PC-9 (cell line): ENCODE measurements at regions not wholly inside any gene's neighbourhood (a gene's known extent, or its start where the extent isn't known, plus 50 kb on each side); places are given as distances from the start of the nearest gene placed in this dataset.

Experiments
- CTCF ChIP-seq: fragments of 200-600 bp; sonication (generic); conservative IDR thresholded peaks from 2 replicates; pipeline ENCODE4 v1.6.1; 2017; ENCODE audit warnings: mixed run types, antibody characterized with exemption, mild to moderate bottlenecking, moderate library complexity
- EZH2 ChIP-seq: fragments of 200-600 bp; sonication (generic); IDR thresholded peaks from 2 replicates; pipeline ENCODE4 v1.8.0; 2017; ENCODE audit warnings: antibody characterized with exemption, low read depth

- no peak for TF ChIP-seq CTCF
- no peak for TF ChIP-seq EZH2
These were observed 216.3 kb upstream of the DTNA start for GRCh38 chr18:34493566-34494358.
